ENCODE measurements at regions not wholly inside any gene's neighbourhood (a gene's known extent, or its start where the extent isn't known, plus 50 kb on each side); places are given as distances from the start of the nearest gene placed in this dataset.

DNA sequence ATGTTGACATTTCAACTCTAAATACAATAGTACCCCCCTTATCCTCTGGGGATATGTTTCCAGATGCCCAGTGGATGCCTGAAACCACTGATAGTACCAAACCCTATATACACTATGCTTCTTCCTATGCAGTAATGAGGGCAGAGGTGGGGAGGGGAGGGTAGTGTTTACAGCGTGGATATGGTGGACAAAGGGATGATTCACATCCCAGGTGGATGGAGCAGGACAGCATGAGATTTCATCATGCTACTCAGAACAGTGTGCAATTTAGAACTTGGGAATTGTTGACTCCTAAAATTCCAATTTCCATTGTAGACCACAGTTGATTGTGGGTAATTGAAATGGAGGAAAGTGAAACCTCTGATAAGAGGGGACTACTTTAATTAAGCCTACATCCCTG is 75.4 kb downstream of the TSN start:
- no peak for TF ChIP-seq CTCF (conservative IDR thresholded peaks at IDR 0.05)
- no peak overlapping the region for H3K27ac ChIP-seq

- no peak for TF ChIP-seq CTCF (conservative IDR thresholded peaks at IDR 0.05)
- no peak overlapping the region for H3K27ac ChIP-seq
These were observed 76.4 kb downstream of the TSN start for GRCh38 chr2:121831841-121832240.

GRCh38 chr2:121832412-121833357 is 77.2 kb downstream of the TSN start:
- TF ChIP-seq CTCF (conservative IDR thresholded peaks at IDR 0.05), result no peak
- no peak overlapping the region for H3K27ac ChIP-seq

GRCh38 chr2:121833358-121833723 is 77.9 kb downstream of the TSN start:
- H3K27ac ChIP-seq, result no peak overlapping the region
- no peak for TF ChIP-seq CTCF (conservative IDR thresholded peaks at IDR 0.05)

- no peak for TF ChIP-seq CTCF (conservative IDR thresholded peaks at IDR 0.05)
- H3K27ac ChIP-seq, result no peak overlapping the region
These were observed 81.2 kb downstream of the TSN start for GRCh38 chr2:121836611-121837010.

GRCh38 chr2:121837591-121837990 is 82.1 kb downstream of the TSN start:
- no peak for TF ChIP-seq CTCF (conservative IDR thresholded peaks at IDR 0.05)
- H3K27ac ChIP-seq, result no peak overlapping the region

DNA sequence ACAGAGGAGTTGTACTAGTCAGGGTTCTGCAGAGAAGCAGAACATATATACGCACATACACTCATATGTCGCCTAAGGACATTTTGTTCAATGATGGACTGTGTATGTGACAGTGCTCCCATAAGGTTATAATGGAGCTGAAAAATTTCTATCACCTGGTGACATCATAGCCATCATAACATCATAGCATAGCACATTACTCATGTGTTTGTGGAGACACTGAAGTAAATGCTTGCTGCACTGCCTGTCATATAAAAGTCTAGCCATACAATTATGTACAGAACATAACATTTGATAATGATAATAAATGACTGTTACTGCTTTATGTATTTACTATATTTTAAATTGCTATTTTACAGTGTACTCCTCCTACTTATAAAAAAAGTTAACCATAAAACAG is 83.1 kb downstream of the TSN start:
- no peak overlapping the region for H3K27ac ChIP-seq
- no peak for TF ChIP-seq CTCF (conservative IDR thresholded peaks at IDR 0.05)

Measured in VCaP (cell line).